GM12865 (cell line): ENCODE measurements at regions not wholly inside any gene's neighbourhood (a gene's known extent, or its start where the extent isn't known, plus 50 kb on each side); places are given as distances from the start of the nearest gene placed in this dataset.
"Not testable (repeated sequence)": the region's sequence is repeated elsewhere in the genome, so short reads cannot be mapped to it uniquely, and the experiment has no call there.

Experiments
- DNase-seq: peaks from one replicate; pipeline ENCODE4 v3.0.0; 2010; ENCODE audit warnings: low read depth
- H3K4me3 ChIP-seq: 2 replicates; pipeline ENCODE4 v1.5.1; 2011; ENCODE audit warnings: mild to moderate bottlenecking, low read depth, low read length, control low read depth
- TF ChIP-seq, protein P1 (sequence below): IDR thresholded peaks from 2 replicates; pipeline ENCODE4 v1.5.1; 2011; ENCODE audit warnings: low read length, control low read depth, low read depth, inconsistent platforms; ENCODE audit not compliant: insufficient read depth; ENCODE audit errors: missing control alignments

GRCh38 chr14:42980419-42980818, 1373.7 kb downstream of the LRFN5 start:
- no peak for DNase-seq
- H3K4me3 ChIP-seq: no peak overlapping the region
- TF ChIP-seq, protein P1, sequence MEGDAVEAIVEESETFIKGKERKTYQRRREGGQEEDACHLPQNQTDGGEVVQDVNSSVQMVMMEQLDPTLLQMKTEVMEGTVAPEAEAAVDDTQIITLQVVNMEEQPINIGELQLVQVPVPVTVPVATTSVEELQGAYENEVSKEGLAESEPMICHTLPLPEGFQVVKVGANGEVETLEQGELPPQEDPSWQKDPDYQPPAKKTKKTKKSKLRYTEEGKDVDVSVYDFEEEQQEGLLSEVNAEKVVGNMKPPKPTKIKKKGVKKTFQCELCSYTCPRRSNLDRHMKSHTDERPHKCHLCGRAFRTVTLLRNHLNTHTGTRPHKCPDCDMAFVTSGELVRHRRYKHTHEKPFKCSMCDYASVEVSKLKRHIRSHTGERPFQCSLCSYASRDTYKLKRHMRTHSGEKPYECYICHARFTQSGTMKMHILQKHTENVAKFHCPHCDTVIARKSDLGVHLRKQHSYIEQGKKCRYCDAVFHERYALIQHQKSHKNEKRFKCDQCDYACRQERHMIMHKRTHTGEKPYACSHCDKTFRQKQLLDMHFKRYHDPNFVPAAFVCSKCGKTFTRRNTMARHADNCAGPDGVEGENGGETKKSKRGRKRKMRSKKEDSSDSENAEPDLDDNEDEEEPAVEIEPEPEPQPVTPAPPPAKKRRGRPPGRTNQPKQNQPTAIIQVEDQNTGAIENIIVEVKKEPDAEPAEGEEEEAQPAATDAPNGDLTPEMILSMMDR: no peak

GRCh38 chr14:42973171-42973570, 1366.5 kb downstream of the LRFN5 start:
- DNase-seq, H3K4me3 ChIP-seq: not testable (repeated sequence)

- no peak for DNase-seq
- TF ChIP-seq, protein P1: no peak
- no peak overlapping the region for H3K4me3 ChIP-seq
Measured at GRCh38 chr14:42965512-42965911, 1358.8 kb downstream of the LRFN5 start.

DNA sequence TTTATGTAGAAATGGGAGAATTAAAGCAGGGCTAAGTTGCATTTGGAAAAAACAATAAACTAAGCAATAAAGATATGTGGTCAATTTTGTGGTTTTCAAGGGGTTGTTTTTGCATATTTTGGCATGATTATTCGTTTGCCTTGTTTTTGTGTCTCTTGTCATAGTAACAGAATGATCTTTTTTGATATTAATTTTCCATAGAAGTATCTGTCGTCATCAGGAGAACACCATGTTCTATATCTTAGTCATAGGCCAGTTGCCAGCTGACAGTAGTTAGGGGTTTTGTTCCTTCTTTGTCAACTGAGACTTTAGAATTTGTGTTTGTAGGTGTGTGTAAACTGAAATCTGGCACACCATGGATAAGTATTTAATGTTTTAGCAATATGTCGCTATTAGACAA, 1354.8 kb downstream of the LRFN5 start:
- TF ChIP-seq, protein P1: no peak
- no peak overlapping the region for H3K4me3 ChIP-seq
- DNase-seq: no peak

DNA sequence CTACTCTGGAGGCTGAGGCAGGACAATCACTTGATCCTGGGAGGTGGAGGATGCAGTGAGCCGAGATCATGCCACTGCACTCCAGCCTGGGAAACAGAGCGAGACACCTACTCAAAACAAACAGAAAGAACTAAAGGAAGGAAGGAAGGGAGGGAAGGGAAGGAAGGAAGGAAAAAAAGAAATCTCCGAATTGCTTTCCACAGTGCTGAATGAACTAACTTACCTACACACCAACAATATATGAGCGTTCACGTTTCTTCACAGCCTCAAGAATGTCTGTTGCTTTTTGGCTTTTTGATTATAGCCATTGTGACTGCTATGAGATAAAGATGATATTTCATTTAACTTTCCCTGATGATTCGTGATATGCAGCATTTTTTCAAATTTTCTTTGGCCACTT, 1343.7 kb downstream of the LRFN5 start:
- DNase-seq: no peak
- no peak overlapping the region for H3K4me3 ChIP-seq
- TF ChIP-seq, protein P1: no peak

GRCh38 chr14:42947991-42948390, 1341.3 kb downstream of the LRFN5 start:
- TF ChIP-seq, protein P1: no peak
- no peak overlapping the region for H3K4me3 ChIP-seq
- DNase-seq: no peak

- H3K4me3 ChIP-seq: no peak overlapping the region
- TF ChIP-seq, protein P1: no peak
- no peak for DNase-seq
Measured at GRCh38 chr14:42944284-42944683, 1337.6 kb downstream of the LRFN5 start.

DNA sequence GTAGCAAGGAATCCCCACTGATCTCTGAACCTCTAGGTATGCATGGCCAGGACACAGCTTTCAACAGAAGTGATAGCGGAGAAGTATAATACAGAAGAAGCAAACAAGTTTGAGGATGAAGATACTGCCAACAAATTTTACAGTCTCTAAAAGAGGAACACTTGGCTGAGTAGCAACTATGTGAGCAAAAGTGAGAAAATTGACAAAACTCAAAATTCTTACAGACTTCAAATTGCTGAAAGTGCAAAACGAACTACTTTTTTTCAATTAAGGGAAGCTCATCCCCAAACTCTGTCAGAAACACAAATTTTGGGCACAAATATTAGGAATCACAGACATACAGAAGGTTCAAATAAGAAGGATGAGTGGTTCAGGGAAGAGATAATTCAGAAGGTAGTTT, 1324.6 kb downstream of the LRFN5 start:
- H3K4me3 ChIP-seq: no peak overlapping the region
- no peak for DNase-seq
- TF ChIP-seq, protein P1: no peak
